Left lung (tissue), 4 donors: ENCODE measurements at regions not wholly inside any gene's neighbourhood (a gene's known extent, or its start where the extent isn't known, plus 50 kb on each side); places are given as distances from the start of the nearest gene placed in this dataset.

ENCODE experiments used
- ATAC-seq: fragments of 200-7000 bp; cut with Tn5 transposase; one replicate; pipeline ENCODE4 v1.9.1; 2020; ENCODE audit warnings: moderate library complexity
- DNase-seq, 4 donors: peaks; one replicate each; pipeline ENCODE4 v3.0.0-alpha.2; 2013 to 2020
- H3K27ac ChIP-seq, 2 donors: fragments of 200-600 bp; sonication (generic) in 1 of 2; one replicate each; pipeline versions ENCODE4 v1.5.0 to v1.8.0; 2020 to 2021
- H3K27me3 ChIP-seq, 2 donors: fragments of 200-600 bp; sonication (generic) in 1 of 2; one replicate each; pipeline versions ENCODE4 v1.5.0 to v1.8.0; 2020 to 2021
- H3K36me3 ChIP-seq, 2 donors: fragments of 200-600 bp; sonication (generic) in 1 of 2; one replicate each; pipeline versions ENCODE4 v1.5.0 to v1.8.0; 2020 to 2021
- H3K4me1 ChIP-seq, 2 donors: fragments of 200-600 bp; one replicate each; pipeline ENCODE4 v1.8.0; 2021
- H3K4me3 ChIP-seq, 2 donors: fragments of 200-600 bp; sonication (generic) in 1 of 2; one replicate each; pipeline versions ENCODE4 v1.5.0 to v1.8.0; 2020 to 2021; ENCODE audit warnings: mild to moderate bottlenecking in 1 of 2
- H3K9me3 ChIP-seq, 2 donors: fragments of 200-600 bp; sonication (generic) in 1 of 2; one replicate each; pipeline versions ENCODE4 v1.5.0 to v1.8.0; 2020 to 2021
- CTCF ChIP-seq, 2 donors: fragments of 200-600 bp; sonication (generic) in 1 of 2; IDR thresholded peaks; one replicate each; pipeline versions ENCODE4 v1.5.0 to v1.8.0; 2021; ENCODE audit warnings: antibody characterized with exemption in 2 of 2
- intact Hi-C, 2 donors: fragments of 100-400 bp; cut with DNase I; formaldehyde crosslinking; loops; one replicate each; pipeline versions ENCODE4 v1.11.2 to v1.14.2; 2022
- donor health status: DM: no; HTN: yes; CAD: no.
- donor health status: DM: no; HTN: no; CAD: no.

DNA sequence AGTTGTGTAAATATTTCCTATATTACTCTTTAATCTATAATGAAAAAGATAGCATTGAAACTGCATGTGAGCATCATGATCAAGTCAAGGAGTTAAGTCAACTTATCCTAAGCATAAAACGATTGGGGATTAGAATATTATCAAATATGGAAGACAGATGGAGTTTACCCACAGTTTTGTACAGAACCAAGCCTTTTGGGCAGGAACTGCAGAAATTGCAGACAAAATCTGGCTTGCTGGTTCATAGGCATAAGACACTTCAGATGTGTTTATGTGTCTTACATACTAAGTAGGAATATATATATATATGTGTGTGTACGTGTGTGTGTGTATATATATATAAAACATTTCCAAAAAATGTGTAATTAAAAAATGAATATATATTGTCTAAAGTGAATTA lies 375.4 kb upstream of the TPK1 start:
- no peak for DNase-seq
- intact Hi-C loops: no loop called here

GRCh38 chr7:145193951-145194350 lies 358.1 kb upstream of the TPK1 start:
- intact Hi-C loops: no loop called here
- Histone ChIP-seq H3K9me3 (peaks cover 0 to 3% of the 10 kb centered on the region in 2 donors), H3K4me3 (no peak overlapping the region), H3K27me3 (no peaks in the 10 kb centered on the region), H3K36me3 (no peaks in the 10 kb centered on the region), H3K27ac (no peak overlapping the region), H3K4me1 (no peaks in the 10 kb centered on the region)
- no peak for TF ChIP-seq CTCF (IDR thresholded peaks at IDR 0.05)
- no peak for DNase-seq
- ATAC-seq: no peak

More for the DNA sequence above, 375.4 kb upstream of the TPK1 start:
- Histone ChIP-seq H3K27ac (no peak overlapping the region), H3K4me3 (no peak overlapping the region), H3K36me3 (no peaks in the 10 kb centered on the region), H3K27me3 (no peaks in the 10 kb centered on the region), H3K9me3 (peaks cover 0 to 15% of the 10 kb centered on the region in 2 donors), H3K4me1 (no peaks in the 10 kb centered on the region)
- no peak for ATAC-seq
- no peak for TF ChIP-seq CTCF (IDR thresholded peaks at IDR 0.05)

DNA sequence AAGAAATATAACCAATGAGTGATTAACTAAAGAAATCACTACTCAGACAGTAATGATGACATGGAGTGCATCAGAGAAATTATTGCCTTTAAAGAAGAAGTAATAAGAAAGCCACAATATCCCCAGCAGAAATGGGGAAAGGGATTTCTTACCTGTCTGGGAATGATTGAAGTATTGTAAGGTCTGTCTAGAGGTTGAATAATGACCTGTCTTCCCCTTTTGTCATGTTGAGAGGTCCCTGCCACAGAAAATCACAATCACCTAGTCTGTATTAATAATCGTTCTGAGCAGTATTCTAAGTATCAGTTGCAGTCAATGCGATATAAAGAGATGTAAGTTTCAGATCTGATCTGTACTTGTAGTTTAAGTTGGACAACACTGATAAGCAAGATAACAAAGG lies 349.1 kb upstream of the TPK1 start:
- Histone ChIP-seq H3K27me3 (no peaks in the 10 kb centered on the region), H3K4me1 (no peaks in the 10 kb centered on the region), H3K36me3 (no peaks in the 10 kb centered on the region), H3K4me3 (no peak overlapping the region), H3K9me3 (no peaks in the 10 kb centered on the region), H3K27ac (no peak overlapping the region)
- intact Hi-C loops: no loop called here
- DNase-seq (no peak), ATAC-seq (no peak)
- TF ChIP-seq CTCF (IDR thresholded peaks at IDR 0.05): no peak

GRCh38 chr7:145183069-145183468 lies 347.2 kb upstream of the TPK1 start:
- no peaks in the 10 kb centered on the region for H3K27me3 ChIP-seq
- no peak overlapping the region for H3K27ac ChIP-seq
- DNase-seq (no peak), ATAC-seq (no peak)
- no peaks in the 10 kb centered on the region for H3K4me1 ChIP-seq
- no peaks in the 10 kb centered on the region for H3K9me3 ChIP-seq
- H3K36me3 ChIP-seq: no peaks in the 10 kb centered on the region
- intact Hi-C loops: no loop called here
- no peak for TF ChIP-seq CTCF (IDR thresholded peaks at IDR 0.05)
- H3K4me3 ChIP-seq: no peak overlapping the region

DNA sequence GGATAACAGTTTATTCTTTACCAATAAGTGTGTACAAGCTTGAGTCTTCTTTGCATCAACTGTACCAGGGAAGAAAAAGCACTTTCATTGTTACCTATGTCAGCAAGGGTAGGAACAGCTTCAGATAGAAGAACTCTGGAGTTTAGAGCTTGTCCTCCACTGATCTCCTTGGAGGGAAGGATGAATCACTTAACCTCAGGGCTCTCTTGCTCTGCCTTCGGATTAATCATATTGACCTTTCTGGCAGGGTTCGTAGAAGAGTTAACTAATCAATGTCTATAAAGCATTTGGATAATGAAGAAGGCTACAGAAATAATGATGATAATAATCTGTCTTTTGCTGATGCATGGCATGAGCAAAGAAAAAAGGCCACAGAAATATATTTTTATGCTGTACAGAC lies 339.5 kb upstream of the TPK1 start:
- Histone ChIP-seq H3K36me3 (no peaks in the 10 kb centered on the region), H3K4me1 (no peaks in the 10 kb centered on the region), H3K4me3 (no peak overlapping the region), H3K9me3 (no peaks in the 10 kb centered on the region), H3K27me3 (no peaks in the 10 kb centered on the region), H3K27ac (no peak overlapping the region)
- TF ChIP-seq CTCF (IDR thresholded peaks at IDR 0.05): no peak
- intact Hi-C loops: no loop called here
- DNase-seq: no peak
- no peak for ATAC-seq
